HepG2 (cell line): ENCODE measurements at regions not wholly inside any gene's neighbourhood (a gene's known extent, or its start where the extent isn't known, plus 50 kb on each side); places are given as distances from the start of the nearest gene placed in this dataset.

ENCODE experiments used
- ATAC-seq: fragments of 200-7000 bp; cut with Tn5 transposase; 3 replicates; pipeline ENCODE4 v1.9.1; 2020; ENCODE audit warnings: mild to moderate bottlenecking, moderate library complexity
- BruUV-seq: library from RNA; stranded (reverse); fragments of 400-500 nt; replicated peaks from 2 replicates; lab custom pipeline; 2021; lab: Mats Ljungman, UMichigan
- CTCF ChIA-PET: fragments of 300-600 bp; formaldehyde crosslinking; extraction: SDS; loops from one replicate; lab custom pipeline; 2021; ENCODE audit warnings: low total read pairs, inconsistent platforms, low intra/inter-chr PET ratio; lab: Yijun Ruan, JAX
- POLR2A ChIA-PET: fragments of 350-600 bp; sonication (Branson Sonifier 250); formaldehyde crosslinking; loops from one replicate; lab custom pipeline; 2020; ENCODE audit warnings: antibody characterized with exemption, inconsistent platforms; lab: Yijun Ruan, JAX
- DNase-seq: peaks from one replicate; pipeline ENCODE4 v3.0.0-alpha.2; 2015; ENCODE audit warnings: low spot score
- FAIRE-seq: peaks from 3 replicates; lab custom pipeline; 2011; peaks lifted over from hg19 to GRCh38; lab: Jason Lieb, UNC
- H2AFZ ChIP-seq: one replicate; pipeline ENCODE4 v1.6.1; 2011; ENCODE audit warnings: low read length, inconsistent platforms
- H3K27ac ChIP-seq: fragments of 300-600 bp; 3 replicates; pipeline ENCODE4 v1.8.0; 2011; ENCODE audit warnings: mixed run types, mild to moderate bottlenecking, mixed read lengths, low read length, inconsistent platforms; ENCODE audit not compliant: insufficient read depth; ENCODE audit errors: extremely low read length
- H3K27me3 ChIP-seq, 2 experiments: fragments of 200-600 bp in 1 of 2; 2 replicates in 1 of 2; 3 replicates in 1 of 2; pipeline versions ENCODE4 v1.6.0 to v1.8.0; 2011; ENCODE audit warnings: low read length in 2 of 2, mild to moderate bottlenecking in 2 of 2, moderate library complexity in 2 of 2, inconsistent platforms in 1 of 2; ENCODE audit not compliant: insufficient read depth in 2 of 2, control insufficient read depth in 1 of 2
- H3K36me3 ChIP-seq, 2 experiments: fragments of 200-600 bp in 1 of 2; replicated peaks in 1 of 2; 2 replicates in 1 of 2; 3 replicates in 1 of 2; pipeline versions ENCODE4 v1.5.1 to v1.8.0; 2011; ENCODE audit warnings: low read length in 2 of 2, inconsistent platforms in 1 of 2; ENCODE audit not compliant: insufficient read depth in 2 of 2, control insufficient read depth in 1 of 2
- H3K4me1 ChIP-seq: 2 replicates; pipeline ENCODE4 v1.5.1; 2012; ENCODE audit warnings: low read length, inconsistent platforms; ENCODE audit not compliant: insufficient read depth
- H3K4me2 ChIP-seq: 2 replicates; pipeline ENCODE4 v1.6.0; 2011; ENCODE audit warnings: low read depth, low read length, inconsistent platforms
- H3K4me3 ChIP-seq, 3 experiments: fragments of 200-600 bp in 1 of 3; sonication (generic), shearing (Covaris generic) in 1 of 3; replicated peaks in 1 of 3; 2 replicates each; pipeline ENCODE4 v1.5.1; 2011 to 2016; ENCODE audit warnings: low read length in 3 of 3, inconsistent platforms in 2 of 3, low read depth in 2 of 3, mild to moderate bottlenecking in 2 of 3, control low read depth in 1 of 3, mixed read lengths in 1 of 3; ENCODE audit not compliant: insufficient read depth in 1 of 3
- H3K79me2 ChIP-seq: one replicate; pipeline ENCODE4 v1.6.1; 2011; ENCODE audit warnings: low read length, inconsistent platforms; ENCODE audit not compliant: insufficient read depth
- H3K9ac ChIP-seq: 2 replicates; pipeline ENCODE4 v1.6.0; 2011; ENCODE audit warnings: mild to moderate bottlenecking, low read depth, low read length, inconsistent platforms; ENCODE audit not compliant: insufficient read depth
- H3K9me3 ChIP-seq: 2 replicates; pipeline ENCODE4 v1.5.1; 2012; ENCODE audit warnings: mild to moderate bottlenecking, low read length
- H4K20me1 ChIP-seq: 2 replicates; pipeline ENCODE4 v1.6.0; 2011; ENCODE audit warnings: inconsistent platforms, mild to moderate bottlenecking, low read length, moderate library complexity; ENCODE audit not compliant: insufficient read depth
- ARNTL ChIP-seq: sonication (generic); formaldehyde crosslinking; IDR thresholded peaks from 2 replicates; pipeline ENCODE4 v1.4.0; 2020; ENCODE audit warnings: mild to moderate bottlenecking, missing genetic modification reagents
- CCDC6 ChIP-seq: sonication (generic); formaldehyde crosslinking; IDR thresholded peaks from 2 replicates; pipeline ENCODE4 v1.8.1; 2022; ENCODE audit warnings: mild to moderate bottlenecking, missing genetic modification reagents, moderate library complexity
- DNMT3B ChIP-seq: conservative IDR thresholded peaks from 2 replicates; pipeline ENCODE4 v1.6.1; 2016; ENCODE audit warnings: missing biosample characterization, control low read depth
- IKZF4 ChIP-seq: sonication (generic); formaldehyde crosslinking; IDR thresholded peaks from 2 replicates; pipeline ENCODE4 v1.5.1; 2020; ENCODE audit warnings: borderline replicate concordance, mild to moderate bottlenecking, low read depth, missing genetic modification reagents; ENCODE audit errors: not compliant biosample characterization
- IRF2 ChIP-seq: IDR thresholded peaks from 2 replicates; pipeline ENCODE4 v1.6.1; 2018; ENCODE audit warnings: missing genetic modification reagents, missing compliant biosample characterization
- KDM6A ChIP-seq: IDR thresholded peaks from 2 replicates; pipeline ENCODE4 v1.6.1; 2016; ENCODE audit warnings: low read depth
- SALL1 ChIP-seq: sonication (generic); formaldehyde crosslinking; IDR thresholded peaks from 2 replicates; pipeline ENCODE4 v1.8.0; 2022; ENCODE audit warnings: mild to moderate bottlenecking, missing genetic modification reagents
- STAG1 ChIP-seq: sonication (generic); formaldehyde crosslinking; IDR thresholded peaks from 2 replicates; pipeline ENCODE4 v1.4.0; 2020; ENCODE audit warnings: missing genetic modification reagents
- TEAD2 ChIP-seq: sonication (generic); formaldehyde crosslinking; IDR thresholded peaks from 2 replicates; pipeline ENCODE4 v1.9.0; 2021; ENCODE audit warnings: missing genetic modification reagents
- TRIM24 ChIP-seq: sonication (generic); formaldehyde crosslinking; IDR thresholded peaks from 2 replicates; pipeline ENCODE4 v1.8.0; 2022; ENCODE audit warnings: mild to moderate bottlenecking, missing genetic modification reagents
- ZFY ChIP-seq: sonication (generic); formaldehyde crosslinking; IDR thresholded peaks from 2 replicates; pipeline ENCODE4 v1.4.0; 2020; ENCODE audit warnings: missing genetic modification reagents
- ZNF205 ChIP-seq: IDR thresholded peaks from 2 replicates; pipeline ENCODE4 v1.6.1; 2018; ENCODE audit warnings: missing biosample characterization, missing genetic modification reagents
- ZNF24 ChIP-seq: fragments of 450-650 bp; IDR thresholded peaks from 2 replicates; pipeline ENCODE4 v1.6.1; 2017; ENCODE audit warnings: antibody characterized with exemption, mild to moderate bottlenecking
- ZNF30 ChIP-seq: sonication (generic); formaldehyde crosslinking; IDR thresholded peaks from 2 replicates; pipeline ENCODE4 v1.5.0; 2020; ENCODE audit warnings: mild to moderate bottlenecking, missing genetic modification reagents
- ZNF607 ChIP-seq: sonication (generic); formaldehyde crosslinking; IDR thresholded peaks from 2 replicates; pipeline ENCODE4 v1.5.1; 2020; ENCODE audit warnings: missing genetic modification reagents, mild to moderate bottlenecking, borderline replicate concordance
- WGBS: methylation state at CpG from one replicate; pipeline ENCODE4 v1.1.6; 2017; ENCODE audit warnings: low lambda C conversion rate; 5-methylcytosine and 5-hydroxymethylcytosine counted together
- in situ Hi-C: cut with HindIII; loops from 2 replicates; pipeline ENCODE4 v1.10.0; 2017; ENCODE audit warnings: low pct_unique_long_range_greater_than_20kb; ENCODE audit not compliant: extremely low pct_ligation_motif_present
- intact Hi-C: fragments of 100-400 bp; cut with micrococcal nuclease; formaldehyde crosslinking; loops from one replicate; pipeline ENCODE4 v1.10.0; 2022; ENCODE audit not compliant: unreplicated experiment
- TF ChIP-seq, protein P1 (sequence below): IDR thresholded peaks from 2 replicates; pipeline ENCODE4 v1.6.1; 2016; ENCODE audit warnings: mild to moderate bottlenecking
- TF ChIP-seq, protein P2 (sequence below): IDR thresholded peaks from 2 replicates; pipeline ENCODE4 v1.6.1; 2016; ENCODE audit warnings: low read depth
- TF ChIP-seq, protein P3 (sequence below): sonication (generic); formaldehyde crosslinking; IDR thresholded peaks from 2 replicates; pipeline ENCODE4 v1.5.0; 2020; ENCODE audit warnings: missing genetic modification reagents, mild to moderate bottlenecking, borderline replicate concordance

DNA sequence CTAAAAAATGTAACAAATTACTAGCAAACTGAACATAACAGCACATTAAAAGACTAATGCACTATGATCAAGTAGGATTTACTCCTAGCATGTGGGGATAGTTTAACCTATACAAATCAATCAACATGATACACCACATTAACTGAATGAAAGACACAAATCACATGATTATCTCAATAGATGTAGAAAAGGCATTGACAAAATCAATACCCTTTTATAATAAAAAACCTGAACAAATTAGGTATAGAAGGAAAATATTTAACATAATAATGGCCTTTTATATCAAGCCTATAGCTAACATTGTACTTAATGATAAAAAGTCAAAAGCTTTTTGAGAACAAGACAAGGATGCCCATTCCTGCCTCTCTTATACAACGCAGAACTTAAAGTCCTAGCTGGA is 540.0 kb downstream of the RERGL start:
- intact Hi-C loops = no loop called here
- Histone ChIP-seq H3K9me3 (peaks cover 67% of the 10 kb centered on the region), H3K4me2 (no peak overlapping the region), H3K36me3 (no peaks in the 10 kb centered on the region), H3K79me2 (no peaks in the 10 kb centered on the region), H3K4me1 (no peaks in the 10 kb centered on the region), H3K4me3 (no peak overlapping the region), H3K9ac (no peak overlapping the region), H3K27ac (no peak overlapping the region), H3K27me3 (no peaks in the 10 kb centered on the region; a peak in 1 of 5 replicates), H2AFZ (no peak overlapping the region)
- no peak for DNase-seq
- no peak for ATAC-seq
- no TSS peak for BruUV-seq
- ChIA-PET POLR2A (no interaction called here), CTCF (no interaction called here)
- no peak for FAIRE-seq
- TF ChIP-seq TRIM24 (CRISPR knock-in tag) = no peak
- TF ChIP-seq ZNF24 = no peak
- TF ChIP-seq, protein P1, sequence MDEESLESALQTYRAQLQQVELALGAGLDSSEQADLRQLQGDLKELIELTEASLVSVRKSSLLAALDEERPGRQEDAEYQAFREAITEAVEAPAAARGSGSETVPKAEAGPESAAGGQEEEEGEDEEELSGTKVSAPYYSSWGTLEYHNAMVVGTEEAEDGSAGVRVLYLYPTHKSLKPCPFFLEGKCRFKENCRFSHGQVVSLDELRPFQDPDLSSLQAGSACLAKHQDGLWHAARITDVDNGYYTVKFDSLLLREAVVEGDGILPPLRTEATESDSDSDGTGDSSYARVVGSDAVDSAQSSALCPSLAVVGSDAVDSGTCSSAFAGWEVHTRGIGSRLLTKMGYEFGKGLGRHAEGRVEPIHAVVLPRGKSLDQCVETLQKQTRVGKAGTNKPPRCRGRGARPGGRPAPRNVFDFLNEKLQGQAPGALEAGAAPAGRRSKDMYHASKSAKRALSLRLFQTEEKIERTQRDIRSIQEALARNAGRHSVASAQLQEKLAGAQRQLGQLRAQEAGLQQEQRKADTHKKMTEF (CRISPR knock-in tag) = no peak
- TF ChIP-seq ZNF607 = no peak
- TF ChIP-seq ZNF205 (CRISPR knock-in tag) = no peak
- TF ChIP-seq, protein P2, sequence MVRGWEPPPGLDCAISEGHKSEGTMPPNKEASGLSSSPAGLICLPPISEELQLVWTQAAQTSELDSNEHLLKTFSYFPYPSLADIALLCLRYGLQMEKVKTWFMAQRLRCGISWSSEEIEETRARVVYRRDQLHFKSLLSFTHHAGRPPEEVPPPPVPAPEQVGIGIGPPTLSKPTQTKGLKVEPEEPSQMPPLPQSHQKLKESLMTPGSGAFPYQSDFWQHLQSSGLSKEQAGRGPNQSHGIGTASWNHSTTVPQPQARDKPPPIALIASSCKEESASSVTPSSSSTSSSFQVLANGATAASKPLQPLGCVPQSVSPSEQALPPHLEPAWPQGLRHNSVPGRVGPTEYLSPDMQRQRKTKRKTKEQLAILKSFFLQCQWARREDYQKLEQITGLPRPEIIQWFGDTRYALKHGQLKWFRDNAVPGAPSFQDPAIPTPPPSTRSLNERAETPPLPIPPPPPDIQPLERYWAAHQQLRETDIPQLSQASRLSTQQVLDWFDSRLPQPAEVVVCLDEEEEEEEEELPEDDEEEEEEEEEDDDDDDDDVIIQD = no peak
- TF ChIP-seq SALL1 (CRISPR knock-in tag) = no peak
- TF ChIP-seq, protein P3, sequence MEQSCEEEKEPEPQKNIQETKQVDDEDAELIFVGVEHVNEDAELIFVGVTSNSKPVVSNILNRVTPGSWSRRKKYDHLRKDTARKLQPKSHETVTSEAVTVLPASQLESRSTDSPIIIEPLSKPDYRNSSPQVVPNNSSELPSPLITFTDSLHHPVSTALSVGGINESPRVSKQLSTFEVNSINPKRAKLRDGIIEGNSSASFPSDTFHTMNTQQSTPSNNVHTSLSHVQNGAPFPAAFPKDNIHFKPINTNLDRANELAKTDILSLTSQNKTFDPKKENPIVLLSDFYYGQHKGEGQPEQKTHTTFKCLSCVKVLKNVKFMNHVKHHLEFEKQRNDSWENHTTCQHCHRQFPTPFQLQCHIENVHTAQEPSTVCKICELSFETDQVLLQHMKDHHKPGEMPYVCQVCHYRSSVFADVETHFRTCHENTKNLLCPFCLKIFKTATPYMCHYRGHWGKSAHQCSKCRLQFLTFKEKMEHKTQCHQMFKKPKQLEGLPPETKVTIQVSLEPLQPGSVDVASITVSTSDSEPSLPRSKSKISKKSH (CRISPR knock-in tag) = no peak
- TF ChIP-seq IKZF4 (CRISPR knock-in tag) = no peak
- no peak for TF ChIP-seq IRF2 (CRISPR knock-in tag)
- TF ChIP-seq TEAD2 (CRISPR knock-in tag) = no peak
- no peak for TF ChIP-seq CCDC6 (CRISPR knock-in tag)
- TF ChIP-seq KDM6A (CRISPR knock-in tag) = no peak
- TF ChIP-seq ARNTL (CRISPR knock-in tag) = no peak
- TF ChIP-seq ZFY (CRISPR knock-in tag) = no peak
- TF ChIP-seq ZNF30 (CRISPR knock-in tag) = no peak
- TF ChIP-seq STAG1 (CRISPR knock-in tag) = no peak
- TF ChIP-seq DNMT3B = no peak
- TF ChIP-seq, all 625 proteins: peak for 0
- 0% methylated on average over 1 of the region's 1 CpG for WGBS
- no peaks in the 10 kb centered on the region for H4K20me1 ChIP-seq
- in situ Hi-C loops = no loop called here
